ENCODE measurements at regions not wholly inside any gene's neighbourhood (a gene's known extent, or its start where the extent isn't known, plus 50 kb on each side); places are given as distances from the start of the nearest gene placed in this dataset.

- DNase-seq (ENCODE audit: low spot score): no peak
Observed at GRCh38 chr4:29521281-29521680, 1198.9 kb upstream of the PCDH7 start.

DNA sequence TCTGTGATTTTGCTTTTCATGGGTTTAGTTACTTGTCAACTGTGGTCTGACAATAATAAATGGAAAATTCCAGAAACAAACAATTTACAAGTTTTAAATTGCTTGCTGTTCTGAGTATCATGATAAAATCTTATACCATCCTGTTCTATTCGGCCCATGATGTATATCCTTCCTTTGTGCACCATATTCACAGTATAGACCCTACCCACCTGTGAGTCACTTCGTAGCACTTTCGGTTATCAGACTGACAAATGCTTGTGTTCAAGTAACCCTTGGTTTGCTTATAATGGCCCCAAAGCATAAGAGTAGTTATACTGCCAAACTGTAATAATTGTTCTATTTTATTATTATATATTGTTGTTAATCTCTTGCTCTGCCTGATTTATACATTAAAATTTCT lies 1183.4 kb upstream of the PCDH7 start:
- ATAC-seq (no peak), DNase-seq (ENCODE audit: low spot score) (no peak)

More at GRCh38 chr4:29521281-29521680, 1198.9 kb upstream of the PCDH7 start:
- no peak for ATAC-seq

DNA sequence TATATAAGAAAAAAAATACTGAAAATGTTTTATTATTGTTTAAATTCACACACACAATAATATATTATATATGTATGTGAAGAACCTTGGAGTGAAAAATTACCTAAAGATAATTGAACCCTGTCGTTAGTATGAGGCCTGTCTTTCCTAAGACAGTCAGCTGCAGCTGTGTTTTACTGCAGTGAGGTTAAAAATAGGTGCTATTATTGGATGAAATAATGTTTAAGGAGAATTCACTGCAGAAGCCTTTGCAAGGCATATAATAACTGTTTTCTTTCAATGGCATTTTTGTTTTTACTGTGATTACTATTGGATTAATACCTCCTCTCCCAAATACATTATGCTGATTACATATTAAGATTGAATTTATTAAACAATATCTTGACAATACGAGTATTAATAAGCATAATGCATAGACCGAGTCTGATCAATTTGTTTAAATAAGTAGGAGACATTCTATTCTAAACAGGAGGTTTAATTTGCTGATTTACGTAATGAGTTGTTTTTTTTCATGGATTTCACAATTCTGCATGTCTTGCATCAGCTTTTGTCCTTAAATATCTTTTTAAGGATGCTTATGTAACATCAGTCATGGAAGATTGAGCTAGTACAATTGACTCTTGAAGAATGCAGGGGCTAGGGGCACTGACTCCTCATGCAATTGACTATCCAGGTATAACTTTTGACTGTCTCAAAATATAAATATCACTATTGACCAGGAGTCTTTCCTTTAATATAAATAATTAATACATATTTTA lies 1181.1 kb upstream of the PCDH7 start:
- no peak for ATAC-seq
- no peak for DNase-seq (ENCODE audit: low spot score)

GRCh38 chr4:29540439-29541102 lies 1179.6 kb upstream of the PCDH7 start:
- DNase-seq (ENCODE audit: low spot score) (no peak), ATAC-seq (no peak)

GRCh38 chr4:29541757-29542156 lies 1178.4 kb upstream of the PCDH7 start:
- ATAC-seq: no peak

GRCh38 chr4:29549342-29549741 lies 1170.8 kb upstream of the PCDH7 start:
- no peak for ATAC-seq

More at GRCh38 chr4:29541757-29542156, 1178.4 kb upstream of the PCDH7 start:
- no peak for DNase-seq (ENCODE audit: low spot score)

DNA sequence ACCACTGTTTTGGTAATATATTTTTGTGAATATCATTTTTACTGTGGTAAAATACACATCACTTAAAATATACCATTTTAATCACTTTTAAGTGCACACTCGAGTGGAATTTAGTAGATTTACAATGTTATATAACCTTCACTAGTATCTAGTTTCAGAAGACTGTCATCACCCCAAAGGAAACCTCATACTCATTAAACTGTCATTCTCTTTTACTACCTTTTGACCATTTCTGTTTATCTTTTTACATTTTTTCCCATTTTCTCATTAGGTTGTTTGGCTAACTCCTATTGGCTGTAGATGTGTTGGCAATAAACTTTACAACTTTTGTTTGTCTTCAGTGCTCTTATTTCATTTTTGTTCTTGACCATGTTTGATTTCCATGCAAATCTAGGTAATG lies 1168.3 kb upstream of the PCDH7 start:
- DNase-seq (ENCODE audit: low spot score) (no peak), ATAC-seq (no peak)

More at GRCh38 chr4:29549342-29549741, 1170.8 kb upstream of the PCDH7 start:
- DNase-seq (ENCODE audit: low spot score): no peak

GRCh38 chr4:29553846-29554245 lies 1166.3 kb upstream of the PCDH7 start:
- DNase-seq (ENCODE audit: low spot score) (no peak), ATAC-seq (no peak)

DNA sequence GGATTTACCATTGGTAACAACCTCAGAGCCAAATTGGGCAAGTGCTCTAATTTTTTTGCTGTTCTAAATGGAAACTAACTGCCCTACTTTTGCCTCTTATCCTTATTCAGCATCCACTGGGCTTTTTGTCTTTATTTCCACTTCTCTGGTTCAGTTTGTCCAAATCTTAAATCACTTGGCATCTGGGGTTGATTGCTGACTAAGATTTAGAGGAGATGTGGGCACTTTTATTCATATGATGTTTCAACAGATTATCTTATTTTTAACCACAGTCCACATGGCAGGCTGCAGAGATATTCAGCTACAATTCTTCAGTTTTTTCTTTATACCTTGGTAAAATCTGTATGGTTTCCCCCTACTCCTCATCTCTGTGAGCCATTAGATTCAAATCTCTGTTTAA lies 1161.4 kb upstream of the PCDH7 start:
- DNase-seq (ENCODE audit: low spot score) (no peak), ATAC-seq (no peak)

DNA sequence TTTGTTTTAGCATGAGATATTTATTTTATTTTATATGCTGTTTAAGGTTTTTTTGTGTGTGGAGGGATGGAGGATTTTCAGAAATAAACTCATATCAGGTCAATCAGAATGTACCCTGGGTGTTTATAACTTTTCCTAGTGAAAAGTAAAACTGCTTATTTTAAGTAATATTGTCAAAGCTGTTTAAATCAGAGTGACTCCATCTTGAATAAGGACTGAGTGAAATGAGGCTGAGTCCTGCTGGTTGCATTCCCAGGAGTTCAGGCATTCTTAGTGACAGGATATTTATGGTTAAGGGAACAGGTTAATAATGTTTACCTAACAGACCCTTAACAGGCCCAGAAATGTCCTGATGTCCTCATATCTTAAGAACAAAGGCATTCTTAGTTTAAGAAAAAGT lies 1160.9 kb upstream of the PCDH7 start:
- no peak for ATAC-seq
- no peak for DNase-seq (ENCODE audit: low spot score)

DNA sequence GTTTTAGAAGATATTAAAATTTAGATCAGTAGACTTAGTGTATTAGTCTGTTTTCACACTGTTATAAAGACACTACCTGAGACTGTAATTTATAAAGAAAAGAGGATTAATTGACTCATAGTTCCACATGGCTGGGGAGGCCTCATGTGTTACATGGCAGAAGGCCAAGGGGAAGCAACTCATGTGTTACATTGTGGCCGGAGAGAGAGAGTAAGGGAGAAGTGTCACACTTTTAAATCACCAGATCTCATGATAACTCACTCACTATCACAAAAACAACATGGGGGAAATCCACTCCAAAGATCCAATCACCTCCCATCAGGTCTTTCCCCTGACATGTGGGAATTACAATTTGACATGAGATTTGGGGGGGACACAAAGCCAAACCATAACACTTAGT lies 1159.7 kb upstream of the PCDH7 start:
- ATAC-seq (no peak), DNase-seq (ENCODE audit: low spot score) (no peak)

GRCh38 chr4:29565256-29565655 lies 1154.9 kb upstream of the PCDH7 start:
- no peak for ATAC-seq
- no peak for DNase-seq (ENCODE audit: low spot score)

DNA sequence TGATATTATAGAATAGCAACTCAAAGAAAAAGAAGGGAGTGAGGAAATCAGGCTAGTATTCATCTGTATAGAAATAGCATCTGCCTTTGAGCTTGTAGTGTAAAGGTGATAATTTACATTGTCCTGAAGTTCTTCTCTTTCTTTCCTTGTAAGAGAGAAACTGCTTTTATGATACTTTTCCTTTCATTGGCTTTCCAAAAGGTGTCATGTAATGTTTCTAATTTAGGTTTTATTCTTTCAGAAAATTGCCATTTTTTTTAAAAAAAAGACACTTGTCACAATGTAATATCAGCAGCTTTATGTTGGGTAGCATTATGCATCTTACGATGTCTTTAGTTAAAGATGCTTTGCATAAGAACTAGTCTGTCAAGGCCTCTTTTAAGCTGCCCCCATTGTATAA lies 1153.8 kb upstream of the PCDH7 start:
- DNase-seq (ENCODE audit: low spot score) (no peak), ATAC-seq (no peak)

GRCh38 chr4:29571322-29571721 lies 1148.8 kb upstream of the PCDH7 start:
- DNase-seq (ENCODE audit: low spot score): no peak
- ATAC-seq: no peak

DNA sequence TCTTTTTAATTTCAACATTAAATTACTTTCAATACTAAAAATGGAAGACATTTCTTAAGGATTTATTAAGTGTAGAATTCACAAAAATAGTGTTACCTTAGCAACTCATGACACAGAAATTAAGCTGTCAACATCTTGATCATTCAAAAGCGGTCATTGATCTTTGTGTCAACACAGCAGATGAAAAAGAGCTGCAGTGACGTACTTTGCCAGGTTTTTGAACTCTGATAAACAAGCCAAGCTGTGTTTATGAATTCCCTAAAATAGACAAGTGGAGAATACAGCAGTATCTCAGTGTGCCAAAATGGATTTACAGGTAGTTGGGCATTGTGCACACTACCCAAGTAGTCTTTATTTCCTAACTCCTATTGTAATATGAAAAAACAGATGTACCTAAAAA lies 1141.8 kb upstream of the PCDH7 start:
- no peak for ATAC-seq
- no peak for DNase-seq (ENCODE audit: low spot score)

- DNase-seq (ENCODE audit: low spot score) (peak; percentile 41), ATAC-seq (peak; percentile 64)
Observed at GRCh38 chr4:29581457-29581856, 1138.7 kb upstream of the PCDH7 start.

DNA sequence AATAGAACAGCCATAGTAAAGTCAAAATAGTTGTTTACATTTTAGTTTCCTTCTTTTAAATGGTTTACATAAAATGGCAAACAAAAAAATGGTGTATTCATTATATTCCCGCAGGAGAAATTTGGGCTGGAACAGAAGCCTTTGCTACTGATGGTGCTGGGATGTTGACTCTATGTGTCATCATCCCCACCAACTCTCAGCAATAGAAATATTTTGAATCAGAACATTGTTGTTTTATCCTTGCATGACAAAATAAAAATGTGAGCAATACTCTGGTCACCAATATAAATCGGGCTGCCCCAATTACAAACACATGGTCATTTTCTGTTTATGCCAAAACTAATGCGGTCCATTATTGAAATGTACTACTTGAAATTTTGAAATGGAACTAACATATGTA lies 1131.6 kb upstream of the PCDH7 start:
- ATAC-seq (no peak), DNase-seq (ENCODE audit: low spot score) (no peak)

GRCh38 chr4:29596228-29596627 lies 1123.9 kb upstream of the PCDH7 start:
- DNase-seq (ENCODE audit: low spot score) (no peak), ATAC-seq (no peak)

GRCh38 chr4:29619168-29619567 lies 1101.0 kb upstream of the PCDH7 start:
- ATAC-seq: no peak

DNA sequence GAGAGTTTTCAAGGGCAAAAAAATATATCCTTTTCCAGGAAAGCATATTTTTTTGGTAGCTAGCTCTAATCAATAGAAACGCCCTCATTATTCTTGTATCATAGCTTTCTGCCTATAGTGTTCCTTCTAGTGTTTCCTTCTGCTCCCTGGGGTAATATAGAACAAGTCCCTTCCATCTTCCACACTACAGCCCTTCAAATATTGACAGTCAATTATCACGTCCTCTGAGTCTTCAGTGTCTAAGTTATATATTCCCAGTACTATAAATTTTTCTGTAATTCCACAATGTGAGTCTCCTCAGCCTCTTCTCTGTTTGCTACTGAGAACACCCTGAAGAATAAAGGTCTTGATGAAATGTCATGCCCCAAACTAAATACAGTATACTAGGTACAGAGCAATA lies 1088.0 kb upstream of the PCDH7 start:
- DNase-seq (ENCODE audit: low spot score) (no peak), ATAC-seq (no peak)

More at GRCh38 chr4:29619168-29619567, 1101.0 kb upstream of the PCDH7 start:
- DNase-seq (ENCODE audit: low spot score): no peak

DNA sequence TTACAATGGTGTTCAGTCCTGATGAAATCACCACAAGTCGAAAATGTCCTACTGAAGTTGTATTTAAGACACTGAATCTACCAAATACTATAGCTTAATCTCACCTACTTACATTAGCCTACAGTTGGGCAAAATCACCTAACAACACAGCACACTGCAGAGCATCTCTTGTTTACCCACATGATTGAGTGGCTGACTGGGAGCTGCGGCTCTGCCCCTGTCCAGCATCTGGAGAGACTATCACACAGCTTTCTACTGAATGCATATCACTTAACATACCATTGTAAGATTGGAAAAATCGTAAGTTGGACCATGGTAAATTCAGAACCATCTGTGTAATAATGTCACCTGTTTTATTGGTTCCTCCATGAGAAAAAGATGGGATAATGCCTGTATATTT lies 1083.2 kb upstream of the PCDH7 start:
- ATAC-seq: no peak
- DNase-seq (ENCODE audit: low spot score): no peak

- ATAC-seq (no peak), DNase-seq (ENCODE audit: low spot score) (no peak)
Observed at GRCh38 chr4:29653221-29653620, 1066.9 kb upstream of the PCDH7 start.

DNA sequence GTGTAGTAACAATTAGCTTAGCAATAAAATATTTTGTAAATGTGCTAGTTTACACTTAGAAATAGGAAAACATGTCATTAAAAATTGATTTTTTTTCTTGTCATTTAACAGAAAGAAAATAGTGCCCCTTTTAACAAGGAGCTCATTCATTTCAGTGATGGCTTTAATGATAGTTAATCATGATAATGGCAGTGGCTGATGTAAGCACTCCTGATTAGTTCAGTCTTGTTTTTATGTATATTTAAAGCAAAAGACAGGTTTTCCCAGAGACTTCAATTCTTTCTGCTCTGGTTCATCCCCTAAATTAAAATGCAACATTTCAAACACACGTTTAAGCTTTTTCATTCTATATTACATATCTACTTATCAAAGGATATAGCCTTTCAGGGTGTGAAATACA lies 1039.5 kb upstream of the PCDH7 start:
- no peak for DNase-seq (ENCODE audit: low spot score)
- ATAC-seq: no peak
